C1 segment of cervical spinal cord (tissue), 14 donors: ENCODE measurements at regions not wholly inside any gene's neighbourhood (a gene's known extent, or its start where the extent isn't known, plus 50 kb on each side); places are given as distances from the start of the nearest gene placed in this dataset.
"Not testable (repeated sequence)": the region's sequence is repeated elsewhere in the genome, so short reads cannot be mapped to it uniquely, and the experiment has no call there.

ENCODE experiments used
- DNase-seq, 14 donors: peaks; one replicate each; lab custom pipeline; 2025; lab: John Stamatoyannopoulos, UW

GRCh38 chr13:83121896-83122295 lies 760.4 kb downstream of the SLITRK1 start:
- no peak for DNase-seq

GRCh38 chr13:83117046-83117445 lies 765.2 kb downstream of the SLITRK1 start:
- no peak for DNase-seq

GRCh38 chr13:83101574-83102247 lies 780.6 kb downstream of the SLITRK1 start:
- DNase-seq, result not testable (repeated sequence)

GRCh38 chr13:83100237-83100636 lies 782.0 kb downstream of the SLITRK1 start:
- DNase-seq, result no peak

- DNase-seq, result no peak
These were observed 793.4 kb downstream of the SLITRK1 start for GRCh38 chr13:83088858-83089257.

GRCh38 chr13:83086948-83087347 lies 795.3 kb downstream of the SLITRK1 start:
- no peak for DNase-seq

- no peak for DNase-seq
These were observed 796.2 kb downstream of the SLITRK1 start for GRCh38 chr13:83086088-83086487.

- no peak for DNase-seq
These were observed 796.9 kb downstream of the SLITRK1 start for GRCh38 chr13:83085186-83085900.

- no peak for DNase-seq
These were observed 804.8 kb downstream of the SLITRK1 start for GRCh38 chr13:83077499-83077898.

GRCh38 chr13:83073930-83074329 lies 808.3 kb downstream of the SLITRK1 start:
- DNase-seq, result not testable (repeated sequence)

- DNase-seq, result peak in 8 of 14 donors; percentile 0 to 22 (median 13)
These were observed 817.2 kb downstream of the SLITRK1 start for GRCh38 chr13:83065108-83065507.

GRCh38 chr13:83057119-83057518 lies 825.2 kb downstream of the SLITRK1 start:
- DNase-seq, result no peak

- no peak for DNase-seq
These were observed 826.0 kb downstream of the SLITRK1 start for GRCh38 chr13:83056269-83056668.

GRCh38 chr13:83048419-83048818 lies 833.9 kb downstream of the SLITRK1 start:
- no peak for DNase-seq

- no peak for DNase-seq
These were observed 857.2 kb downstream of the SLITRK1 start for GRCh38 chr13:83024955-83025594.

GRCh38 chr13:83024232-83024631 lies 858.0 kb downstream of the SLITRK1 start:
- DNase-seq, result no peak

GRCh38 chr13:83019986-83020385 lies 862.3 kb downstream of the SLITRK1 start:
- no peak for DNase-seq

GRCh38 chr13:83009987-83010386 lies 872.3 kb downstream of the SLITRK1 start:
- DNase-seq, result no peak

GRCh38 chr13:83008212-83008929 lies 873.9 kb downstream of the SLITRK1 start:
- DNase-seq, result no peak

- DNase-seq, result no peak
These were observed 875.0 kb downstream of the SLITRK1 start for GRCh38 chr13:83007226-83007625.

- DNase-seq, result no peak
These were observed 879.1 kb downstream of the SLITRK1 start for GRCh38 chr13:83003185-83003584.

GRCh38 chr13:82993417-82993816 lies 888.9 kb downstream of the SLITRK1 start:
- DNase-seq, result no peak
